GM12874 (cell line): ENCODE measurements at regions not wholly inside any gene's neighbourhood (a gene's known extent, or its start where the extent isn't known, plus 50 kb on each side); places are given as distances from the start of the nearest gene placed in this dataset.

ENCODE experiments used
- TF ChIP-seq, protein P1 (sequence below): IDR thresholded peaks from 2 replicates; pipeline ENCODE4 v1.5.1; 2011; ENCODE audit warnings: low read depth, mild to moderate bottlenecking, control low read depth, low read length, moderate library complexity; ENCODE audit not compliant: insufficient read depth

- TF ChIP-seq, protein P1, sequence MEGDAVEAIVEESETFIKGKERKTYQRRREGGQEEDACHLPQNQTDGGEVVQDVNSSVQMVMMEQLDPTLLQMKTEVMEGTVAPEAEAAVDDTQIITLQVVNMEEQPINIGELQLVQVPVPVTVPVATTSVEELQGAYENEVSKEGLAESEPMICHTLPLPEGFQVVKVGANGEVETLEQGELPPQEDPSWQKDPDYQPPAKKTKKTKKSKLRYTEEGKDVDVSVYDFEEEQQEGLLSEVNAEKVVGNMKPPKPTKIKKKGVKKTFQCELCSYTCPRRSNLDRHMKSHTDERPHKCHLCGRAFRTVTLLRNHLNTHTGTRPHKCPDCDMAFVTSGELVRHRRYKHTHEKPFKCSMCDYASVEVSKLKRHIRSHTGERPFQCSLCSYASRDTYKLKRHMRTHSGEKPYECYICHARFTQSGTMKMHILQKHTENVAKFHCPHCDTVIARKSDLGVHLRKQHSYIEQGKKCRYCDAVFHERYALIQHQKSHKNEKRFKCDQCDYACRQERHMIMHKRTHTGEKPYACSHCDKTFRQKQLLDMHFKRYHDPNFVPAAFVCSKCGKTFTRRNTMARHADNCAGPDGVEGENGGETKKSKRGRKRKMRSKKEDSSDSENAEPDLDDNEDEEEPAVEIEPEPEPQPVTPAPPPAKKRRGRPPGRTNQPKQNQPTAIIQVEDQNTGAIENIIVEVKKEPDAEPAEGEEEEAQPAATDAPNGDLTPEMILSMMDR, result no peak
Observed at GRCh38 chr5:128775558-128775957, 189.7 kb upstream of the SLC27A6 start.

DNA sequence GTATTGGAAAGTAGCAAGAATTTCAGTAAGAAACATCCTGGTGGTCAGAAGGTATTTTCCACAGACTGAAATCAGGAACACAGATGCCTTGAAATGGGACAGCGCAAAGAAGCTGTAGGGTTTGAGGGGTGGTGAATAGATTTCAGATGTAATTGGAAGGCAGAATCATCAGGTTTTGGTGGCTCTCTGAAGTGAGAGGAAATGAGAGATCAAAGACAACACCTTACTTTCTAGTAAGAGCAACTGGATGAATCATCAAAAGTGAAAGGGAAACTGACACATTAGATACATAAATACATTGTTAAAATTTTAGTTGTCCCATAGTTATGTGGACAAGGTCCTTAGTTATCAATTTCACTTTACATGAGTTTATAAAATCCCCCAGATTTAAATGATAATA lies 188.2 kb upstream of the SLC27A6 start:
- TF ChIP-seq, protein P1, result no peak

GRCh38 chr5:128778474-128778873 lies 186.8 kb upstream of the SLC27A6 start:
- TF ChIP-seq, protein P1, result no peak

DNA sequence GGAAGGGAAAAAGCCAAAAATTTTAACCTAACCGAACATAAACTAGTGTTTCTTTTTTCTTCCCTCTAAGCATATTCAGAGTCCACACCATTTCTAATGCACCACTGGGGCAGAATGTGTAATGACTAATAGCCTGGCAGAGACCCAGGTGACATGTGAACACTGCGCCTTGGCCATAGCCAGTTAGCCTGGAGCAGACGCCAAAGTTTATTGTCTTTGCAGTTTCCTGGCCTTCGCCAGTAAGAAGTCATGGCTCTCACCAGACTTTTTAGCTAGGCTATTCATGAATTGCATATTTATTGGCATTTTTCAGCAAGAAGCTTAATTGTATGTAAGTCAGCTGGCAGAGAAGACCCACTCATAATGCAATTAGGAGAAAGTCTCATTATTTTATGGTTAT lies 182.8 kb upstream of the SLC27A6 start:
- TF ChIP-seq, protein P1, result no peak

DNA sequence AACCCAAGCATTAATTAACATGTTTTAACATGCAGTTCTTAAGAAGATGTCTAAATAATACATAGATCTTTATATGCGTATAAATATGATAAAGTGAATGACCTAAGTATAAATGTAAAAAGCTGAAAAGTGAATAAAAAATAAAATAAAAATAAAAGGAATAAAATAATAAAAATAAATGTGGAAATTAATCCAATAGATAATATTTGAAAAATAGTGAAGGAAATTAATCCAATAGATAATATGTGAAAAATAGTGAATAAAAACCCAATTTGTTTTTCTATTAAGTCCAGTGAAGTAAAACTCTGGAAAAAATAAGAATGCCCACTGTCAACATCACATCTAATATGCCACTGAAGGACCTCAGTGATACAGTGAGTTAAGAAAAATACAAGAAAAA lies 180.6 kb upstream of the SLC27A6 start:
- TF ChIP-seq, protein P1, result no peak

GRCh38 chr5:128791312-128791711 lies 174.0 kb upstream of the SLC27A6 start:
- TF ChIP-seq, protein P1, result no peak

GRCh38 chr5:128796506-128796905 lies 168.8 kb upstream of the SLC27A6 start:
- TF ChIP-seq, protein P1, result no peak

DNA sequence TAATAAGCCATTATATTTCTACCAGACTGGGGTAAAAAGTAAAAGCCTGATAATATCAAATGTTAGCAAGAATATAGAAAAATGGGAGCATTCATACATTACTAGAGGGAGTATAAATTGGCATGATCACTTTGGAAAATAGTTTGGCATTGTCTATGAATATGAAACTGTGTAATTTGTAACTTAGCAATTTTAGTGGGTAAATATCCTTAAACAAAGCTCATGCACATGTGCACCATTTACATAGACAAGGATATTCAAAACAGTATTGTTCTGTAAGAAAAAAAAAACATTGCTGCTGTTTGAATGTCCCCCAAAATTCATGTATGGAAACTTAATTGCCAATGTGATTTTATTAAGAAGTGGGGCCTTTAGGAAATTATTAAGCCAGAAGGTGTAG lies 166.4 kb upstream of the SLC27A6 start:
- TF ChIP-seq, protein P1, result no peak
